ENCODE measurements at regions not wholly inside any gene's neighbourhood (a gene's known extent, or its start where the extent isn't known, plus 50 kb on each side); places are given as distances from the start of the nearest gene placed in this dataset.

DNA sequence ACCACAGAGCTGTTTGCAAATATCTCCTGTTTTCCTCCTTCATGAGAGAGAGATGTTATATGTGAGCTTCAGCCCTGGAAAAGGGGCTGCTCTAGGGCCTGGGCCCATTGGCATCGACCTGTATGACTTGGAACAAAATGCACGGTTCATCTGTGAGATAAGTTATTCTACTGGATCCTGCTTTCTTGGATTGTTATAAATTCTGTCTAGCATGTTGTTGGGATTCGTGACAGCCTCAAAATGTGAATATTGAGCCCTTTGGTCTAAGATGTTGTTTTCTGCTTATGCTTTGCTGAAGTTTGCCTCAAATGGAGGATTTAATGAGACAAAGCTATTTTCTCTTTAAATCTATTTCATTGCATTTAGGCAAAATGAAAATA lies 372.9 kb downstream of the EN1 start:
- no peak overlapping the region for H2BK12ac ChIP-seq (ENCODE audit: low read length in 2 of 2)
- no peak overlapping the region for H3K14ac ChIP-seq (ENCODE audit: low read length in 2 of 2)
- no peak overlapping the region for H3K23ac ChIP-seq (ENCODE audit: low read length in 2 of 2)
- no peaks in the 10 kb centered on the region for H3K36me3 ChIP-seq (ENCODE audit: control insufficient read depth in 1 of 2, insufficient read depth in 2 of 2, low read depth in 1 of 2, low read length in 2 of 2)
- no peak overlapping the region for H2BK120ac ChIP-seq (ENCODE audit: low read depth, low read length)
- no peak overlapping the region for H3K27ac ChIP-seq (ENCODE audit: low read length, poor library complexity, severe bottlenecking)
- 62% methylated on average over 3 of the region's 3 CpGs for WGBS
- no peak overlapping the region for H3K4ac ChIP-seq (ENCODE audit: low read depth in 1 of 2, low read length in 2 of 2)
- H4K8ac ChIP-seq (ENCODE audit: low read length), result no peak overlapping the region
- no peaks in the 10 kb centered on the region for H3K4me1 ChIP-seq (ENCODE audit: control insufficient read depth, insufficient read depth, low read depth, low read length)
- H3K27me3 ChIP-seq (ENCODE audit: control insufficient read depth in 1 of 2, insufficient read depth in 1 of 2, low read length in 2 of 2), result peaks cover 0 to 5% of the 10 kb centered on the region in 2 experiments
- no peaks in the 10 kb centered on the region for H3K79me1 ChIP-seq (replicated peaks; ENCODE audit: low read length, poor library complexity, severe bottlenecking)
- no peaks in the 10 kb centered on the region for H3K9me3 ChIP-seq (ENCODE audit: control insufficient read depth, low read length)
- H2BK5ac ChIP-seq (ENCODE audit: low read depth, low read length, poor library complexity, severe bottlenecking), result no peak overlapping the region
- H3K9ac ChIP-seq (ENCODE audit: low read length), result no peak overlapping the region
- H2BK15ac ChIP-seq (ENCODE audit: low read depth, poor library complexity, severe bottlenecking), result no peak overlapping the region
- H3K4me2 ChIP-seq (ENCODE audit: low read length, poor library complexity, severe bottlenecking), result no peak overlapping the region
- H2AK5ac ChIP-seq (ENCODE audit: low read length, severe bottlenecking), result no peak overlapping the region
- H3K4me3 ChIP-seq (ENCODE audit: insufficient read depth in 1 of 2, low read depth in 1 of 2, low read length in 2 of 2), result no peak overlapping the region
- no peak for DNase-seq
- H4K91ac ChIP-seq (ENCODE audit: low read length), result no peak overlapping the region
- H2AFZ ChIP-seq (ENCODE audit: low read depth, low read length), result no peak overlapping the region
- H3K18ac ChIP-seq (ENCODE audit: low read depth in 1 of 2, low read length in 2 of 2), result no peak overlapping the region

DNA sequence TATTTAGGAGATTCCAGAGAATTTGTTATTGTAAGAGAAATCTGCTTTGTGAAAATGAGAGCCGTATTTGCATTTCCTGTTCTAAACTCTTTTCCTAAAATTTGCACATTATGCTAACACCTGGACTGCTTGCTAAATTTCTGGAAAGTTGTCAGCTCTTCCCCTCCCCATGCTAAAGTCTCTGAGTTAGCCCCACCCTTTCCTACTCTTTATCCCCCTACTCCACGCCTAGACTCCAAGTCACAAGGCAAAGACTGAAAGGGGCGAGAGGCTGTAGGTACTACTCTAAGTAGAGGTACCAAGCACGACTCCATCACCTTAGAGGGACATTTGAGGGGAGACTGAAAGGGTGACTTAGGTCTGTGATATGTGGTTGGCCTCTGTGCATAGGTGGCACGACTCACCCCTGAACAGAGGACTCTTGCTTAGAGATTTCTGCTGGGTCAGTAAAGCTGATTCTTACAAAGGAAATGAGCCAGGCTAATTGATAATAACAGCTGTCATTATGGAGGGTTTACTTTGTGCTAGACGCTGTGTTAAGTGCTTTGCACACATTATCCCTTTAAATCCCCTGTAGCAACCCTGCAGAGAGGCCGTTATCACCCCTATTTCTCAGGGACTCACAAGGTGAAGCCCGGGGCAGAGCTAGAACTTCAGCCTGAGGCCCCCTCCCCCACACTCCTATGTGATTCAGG lies 373.5 kb downstream of the EN1 start:
- Histone ChIP-seq H3K23ac (ENCODE audit: low read length in 2 of 2) (no peak overlapping the region), H4K8ac (ENCODE audit: low read length) (no peak overlapping the region), H4K91ac (ENCODE audit: low read length) (no peak overlapping the region), H3K4ac (ENCODE audit: low read depth in 1 of 2, low read length in 2 of 2) (no peak overlapping the region), H2BK120ac (ENCODE audit: low read depth, low read length) (no peak overlapping the region), H3K14ac (ENCODE audit: low read length in 2 of 2) (no peak overlapping the region), H2BK15ac (ENCODE audit: low read depth, poor library complexity, severe bottlenecking) (no peak overlapping the region), H2AFZ (ENCODE audit: low read depth, low read length) (no peak overlapping the region), H3K4me3 (ENCODE audit: insufficient read depth in 1 of 2, low read depth in 1 of 2, low read length in 2 of 2) (no peak overlapping the region), H3K9ac (ENCODE audit: low read length) (no peak overlapping the region), H3K36me3 (ENCODE audit: control insufficient read depth in 1 of 2, insufficient read depth in 2 of 2, low read depth in 1 of 2, low read length in 2 of 2) (no peaks in the 10 kb centered on the region), H3K4me1 (ENCODE audit: control insufficient read depth, insufficient read depth, low read depth, low read length) (no peaks in the 10 kb centered on the region), H3K4me2 (ENCODE audit: low read length, poor library complexity, severe bottlenecking) (no peak overlapping the region), H3K27ac (ENCODE audit: low read length, poor library complexity, severe bottlenecking) (no peak overlapping the region), H2BK5ac (ENCODE audit: low read depth, low read length, poor library complexity, severe bottlenecking) (no peak overlapping the region), H2AK5ac (ENCODE audit: low read length, severe bottlenecking) (no peak overlapping the region), H2BK12ac (ENCODE audit: low read length in 2 of 2) (no peak overlapping the region), H3K9me3 (ENCODE audit: control insufficient read depth, low read length) (no peaks in the 10 kb centered on the region), H3K79me1 (replicated peaks; ENCODE audit: low read length, poor library complexity, severe bottlenecking) (no peaks in the 10 kb centered on the region), H3K18ac (ENCODE audit: low read depth in 1 of 2, low read length in 2 of 2) (no peak overlapping the region), H3K27me3 (ENCODE audit: control insufficient read depth in 1 of 2, insufficient read depth in 1 of 2, low read length in 2 of 2) (peaks cover 0 to under 1% of the 10 kb centered on the region in 2 experiments)
- no peak for DNase-seq
- 36% methylated on average over 8 of the region's 8 CpGs for WGBS

DNA sequence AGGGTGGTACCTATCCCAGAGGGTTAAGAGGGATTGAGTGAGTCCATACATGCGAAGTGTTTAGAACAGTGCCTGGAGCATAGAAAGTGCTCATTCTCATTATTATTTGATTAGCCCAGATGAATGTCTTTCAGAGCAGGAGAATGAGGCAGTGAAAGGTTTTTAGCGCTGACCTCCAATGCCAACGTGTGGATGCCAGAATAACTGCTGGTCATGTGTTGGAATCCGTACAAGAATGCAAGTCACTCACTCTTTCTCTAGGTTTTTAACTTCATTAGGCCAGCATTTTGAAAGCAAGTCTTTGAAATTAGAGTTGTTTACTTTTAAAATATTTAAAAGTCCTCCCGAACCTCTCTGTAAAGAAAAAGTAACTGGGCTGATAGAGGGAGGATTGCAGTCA lies 374.2 kb downstream of the EN1 start:
- no peak for DNase-seq
- Histone ChIP-seq H3K79me1 (replicated peaks; ENCODE audit: low read length, poor library complexity, severe bottlenecking) (no peaks in the 10 kb centered on the region), H3K27me3 (ENCODE audit: control insufficient read depth in 1 of 2, insufficient read depth in 1 of 2, low read length in 2 of 2) (no peaks in the 10 kb centered on the region), H2AFZ (ENCODE audit: low read depth, low read length) (no peak overlapping the region), H3K14ac (ENCODE audit: low read length in 2 of 2) (no peak overlapping the region), H3K4me3 (ENCODE audit: insufficient read depth in 1 of 2, low read depth in 1 of 2, low read length in 2 of 2) (no peak overlapping the region), H2BK15ac (ENCODE audit: low read depth, poor library complexity, severe bottlenecking) (no peak overlapping the region), H3K9ac (ENCODE audit: low read length) (no peak overlapping the region), H2BK12ac (ENCODE audit: low read length in 2 of 2) (no peak overlapping the region), H4K8ac (ENCODE audit: low read length) (no peak overlapping the region), H3K4me2 (ENCODE audit: low read length, poor library complexity, severe bottlenecking) (no peak overlapping the region), H3K4ac (ENCODE audit: low read depth in 1 of 2, low read length in 2 of 2) (no peak overlapping the region), H3K18ac (ENCODE audit: low read depth in 1 of 2, low read length in 2 of 2) (no peak overlapping the region), H2BK120ac (ENCODE audit: low read depth, low read length) (no peak overlapping the region), H2BK5ac (ENCODE audit: low read depth, low read length, poor library complexity, severe bottlenecking) (no peak overlapping the region), H4K91ac (ENCODE audit: low read length) (no peak overlapping the region), H2AK5ac (ENCODE audit: low read length, severe bottlenecking) (no peak overlapping the region), H3K36me3 (ENCODE audit: control insufficient read depth in 1 of 2, insufficient read depth in 2 of 2, low read depth in 1 of 2, low read length in 2 of 2) (no peaks in the 10 kb centered on the region), H3K23ac (ENCODE audit: low read length in 2 of 2) (no peak overlapping the region), H3K9me3 (ENCODE audit: control insufficient read depth, low read length) (no peaks in the 10 kb centered on the region), H3K4me1 (ENCODE audit: control insufficient read depth, insufficient read depth, low read depth, low read length) (no peaks in the 10 kb centered on the region), H3K27ac (ENCODE audit: low read length, poor library complexity, severe bottlenecking) (no peak overlapping the region)
- 96% methylated on average over 3 of the region's 5 CpGs for WGBS

DNA sequence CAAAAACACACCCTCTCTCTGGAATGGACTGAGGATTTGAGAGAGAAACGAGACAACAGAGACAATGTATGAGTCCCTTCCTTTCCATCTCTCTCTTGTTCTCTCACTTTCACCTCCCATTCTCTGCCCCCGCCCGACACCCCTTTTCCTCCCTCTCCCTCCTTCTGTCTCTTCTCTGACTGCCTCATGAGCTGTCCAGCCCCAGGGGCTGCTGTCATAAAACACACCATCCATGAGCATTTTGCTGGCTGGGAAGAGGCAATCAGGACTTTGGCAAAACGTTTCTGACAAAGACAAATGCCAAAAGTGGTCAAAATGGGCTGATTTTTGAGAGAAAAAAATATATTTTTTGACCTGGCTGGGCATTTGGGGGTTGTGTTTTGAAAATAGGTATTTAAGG lies 377.2 kb downstream of the EN1 start:
- Histone ChIP-seq H2BK120ac (ENCODE audit: low read depth, low read length) (no peak overlapping the region), H3K79me1 (replicated peaks; ENCODE audit: low read length, poor library complexity, severe bottlenecking) (no peaks in the 10 kb centered on the region), H3K4me3 (ENCODE audit: insufficient read depth in 1 of 2, low read depth in 1 of 2, low read length in 2 of 2) (no peak overlapping the region), H3K14ac (ENCODE audit: low read length in 2 of 2) (no peak overlapping the region), H2BK15ac (ENCODE audit: low read depth, poor library complexity, severe bottlenecking) (no peak overlapping the region), H4K8ac (ENCODE audit: low read length) (no peak overlapping the region), H3K36me3 (ENCODE audit: control insufficient read depth in 1 of 2, insufficient read depth in 2 of 2, low read depth in 1 of 2, low read length in 2 of 2) (no peaks in the 10 kb centered on the region), H3K9ac (ENCODE audit: low read length) (no peak overlapping the region), H4K91ac (ENCODE audit: low read length) (no peak overlapping the region), H2BK5ac (ENCODE audit: low read depth, low read length, poor library complexity, severe bottlenecking) (no peak overlapping the region), H3K23ac (ENCODE audit: low read length in 2 of 2) (no peak overlapping the region), H3K9me3 (ENCODE audit: control insufficient read depth, low read length) (no peaks in the 10 kb centered on the region), H3K4me2 (ENCODE audit: low read length, poor library complexity, severe bottlenecking) (no peak overlapping the region), H3K27ac (ENCODE audit: low read length, poor library complexity, severe bottlenecking) (no peak overlapping the region), H2BK12ac (ENCODE audit: low read length in 2 of 2) (no peak overlapping the region), H3K4ac (ENCODE audit: low read depth in 1 of 2, low read length in 2 of 2) (no peak overlapping the region), H3K18ac (ENCODE audit: low read depth in 1 of 2, low read length in 2 of 2) (no peak overlapping the region), H3K4me1 (ENCODE audit: control insufficient read depth, insufficient read depth, low read depth, low read length) (no peaks in the 10 kb centered on the region), H3K27me3 (ENCODE audit: control insufficient read depth in 1 of 2, insufficient read depth in 1 of 2, low read length in 2 of 2) (no peaks in the 10 kb centered on the region), H2AK5ac (ENCODE audit: low read length, severe bottlenecking) (no peak overlapping the region), H2AFZ (ENCODE audit: low read depth, low read length) (no peak overlapping the region)
- WGBS, result 52% methylated on average over 4 of the region's 4 CpGs
- DNase-seq, result no peak
